Islet of Langerhans (tissue), 1 donor: ENCODE measurements at regions not wholly inside any gene's neighbourhood (a gene's known extent, or its start where the extent isn't known, plus 50 kb on each side); places are given as distances from the start of the nearest gene placed in this dataset.
"Not testable (repeated sequence)": the region's sequence is repeated elsewhere in the genome, so short reads cannot be mapped to it uniquely, and the experiment has no call there.

ENCODE experiments used
- FAIRE-seq: peaks from one replicate; lab custom pipeline; 2011; peaks lifted over from hg19 to GRCh38; lab: Jason Lieb, UNC

DNA sequence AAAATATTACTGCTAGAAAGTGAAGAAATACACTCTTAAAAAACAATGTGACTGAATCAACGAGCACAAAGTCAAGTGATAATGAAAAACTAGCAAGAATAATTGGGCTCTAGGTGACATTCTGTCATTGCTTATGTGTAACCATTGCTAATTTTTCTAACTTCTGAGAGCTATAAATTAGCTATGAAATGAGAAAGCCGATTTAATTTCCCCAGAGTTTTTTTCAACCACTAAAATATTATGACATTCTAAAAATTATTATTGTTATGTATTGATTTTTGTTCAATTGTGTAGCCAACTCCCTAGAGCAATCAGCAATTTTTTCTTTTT, 458.6 kb upstream of the ATXN8OS start:
- FAIRE-seq = no peak

DNA sequence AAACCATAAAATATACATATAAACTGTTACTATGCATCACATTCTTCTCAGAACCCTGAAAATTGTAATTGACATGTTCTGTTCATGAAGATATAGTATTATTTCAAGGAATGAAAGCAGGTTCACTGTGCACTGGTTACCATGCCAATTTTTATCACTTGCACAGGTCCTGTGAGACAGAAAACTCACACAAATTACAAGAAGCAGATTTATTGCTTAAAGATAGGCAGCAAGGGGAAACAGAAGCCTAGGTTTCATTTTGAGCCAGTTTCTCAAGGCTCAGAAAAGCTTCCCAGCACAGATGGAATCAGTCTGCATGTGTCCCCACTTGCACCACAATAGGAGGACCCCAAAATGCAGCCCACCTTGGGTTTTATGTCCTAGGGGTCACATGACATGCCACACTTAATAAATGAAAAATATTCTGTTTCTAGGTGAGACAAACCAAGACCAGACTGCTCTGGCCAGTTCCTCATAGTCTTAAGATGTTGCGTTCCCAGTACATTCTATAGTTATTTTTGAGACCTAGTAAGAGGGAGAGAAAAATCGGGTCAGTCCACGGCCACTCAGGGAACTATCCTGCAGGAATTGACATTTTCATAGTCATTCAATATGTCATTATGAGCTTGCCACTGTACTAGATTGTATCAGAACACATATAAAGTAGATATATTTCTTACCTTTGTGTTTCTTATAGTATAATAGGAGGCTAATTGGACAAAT, 459.1 kb upstream of the ATXN8OS start:
- FAIRE-seq = no peak

DNA sequence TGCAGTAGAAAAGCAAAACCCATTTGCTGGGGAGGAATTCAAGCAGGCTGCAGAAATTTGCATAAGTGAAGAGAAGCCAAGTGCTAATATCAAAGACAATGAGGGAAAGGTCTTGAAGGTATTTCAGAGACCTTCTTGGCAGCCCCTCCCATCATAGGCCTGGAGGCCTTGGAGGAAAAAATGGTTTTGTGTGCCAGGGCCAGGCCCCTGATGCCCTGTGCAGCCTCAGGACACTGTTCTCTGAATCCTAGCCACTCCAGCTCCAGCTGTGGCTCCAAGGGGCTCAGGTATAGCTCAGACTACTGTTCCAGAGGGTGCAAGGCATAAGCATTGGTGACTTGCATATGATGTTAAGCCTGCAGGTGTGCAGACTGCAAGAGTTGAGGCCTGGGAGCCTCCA, 463.2 kb upstream of the ATXN8OS start:
- FAIRE-seq = no peak

DNA sequence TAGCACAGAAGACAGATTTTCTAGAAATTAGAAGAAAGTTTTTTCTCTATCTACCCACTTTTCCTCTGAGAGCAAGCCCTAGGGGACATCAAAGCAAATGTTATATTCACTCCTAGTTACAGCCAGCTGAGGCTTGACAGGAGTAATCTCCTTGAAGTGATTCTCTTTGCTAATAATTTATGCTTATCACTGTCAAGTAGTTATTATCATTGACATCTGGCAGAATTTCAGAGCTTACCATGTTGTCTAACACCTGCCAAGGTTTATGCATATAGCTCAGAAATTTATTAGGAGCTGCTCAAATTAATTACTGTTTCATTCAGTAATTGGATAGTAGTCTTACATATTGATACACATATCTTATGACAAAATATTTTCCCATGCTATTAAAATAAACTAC, 465.9 kb upstream of the ATXN8OS start:
- FAIRE-seq = no peak

DNA sequence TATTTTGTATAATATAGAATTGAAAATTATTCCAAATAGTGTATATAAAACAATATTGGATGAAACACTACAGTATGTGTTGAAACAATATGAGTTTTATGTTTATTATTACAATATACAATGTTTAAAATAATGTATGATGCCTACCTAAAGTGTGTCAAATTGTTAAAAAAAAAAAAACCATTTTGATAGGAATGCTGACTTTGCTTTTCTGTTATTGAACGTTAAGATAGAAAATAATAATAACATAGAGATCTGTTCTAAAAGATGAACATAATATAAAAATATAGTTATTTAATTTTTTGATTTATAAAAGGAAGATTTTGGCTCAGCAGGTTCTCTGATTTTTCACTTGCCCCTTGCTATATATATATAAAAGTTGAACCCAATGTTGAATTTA, 474.6 kb upstream of the ATXN8OS start:
- no peak for FAIRE-seq

DNA sequence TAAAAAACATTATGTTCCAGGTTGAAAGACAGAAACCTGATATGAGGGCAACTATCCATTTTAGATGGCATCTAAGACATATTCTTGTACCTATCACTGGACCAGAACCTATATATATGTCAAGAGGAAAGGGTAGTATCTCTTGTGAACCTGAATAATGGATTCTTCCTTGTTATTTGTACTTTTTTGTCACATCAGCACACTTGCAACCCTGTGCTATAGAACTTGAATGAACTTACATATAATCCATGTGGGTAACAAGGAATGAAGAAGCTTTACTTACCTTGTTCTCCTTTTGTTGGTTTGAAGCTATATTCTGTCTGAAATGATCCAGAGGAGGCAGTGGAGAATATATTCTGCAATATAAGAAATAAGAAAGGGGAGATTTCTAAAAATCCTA, 483.7 kb upstream of the ATXN8OS start:
- FAIRE-seq = no peak

DNA sequence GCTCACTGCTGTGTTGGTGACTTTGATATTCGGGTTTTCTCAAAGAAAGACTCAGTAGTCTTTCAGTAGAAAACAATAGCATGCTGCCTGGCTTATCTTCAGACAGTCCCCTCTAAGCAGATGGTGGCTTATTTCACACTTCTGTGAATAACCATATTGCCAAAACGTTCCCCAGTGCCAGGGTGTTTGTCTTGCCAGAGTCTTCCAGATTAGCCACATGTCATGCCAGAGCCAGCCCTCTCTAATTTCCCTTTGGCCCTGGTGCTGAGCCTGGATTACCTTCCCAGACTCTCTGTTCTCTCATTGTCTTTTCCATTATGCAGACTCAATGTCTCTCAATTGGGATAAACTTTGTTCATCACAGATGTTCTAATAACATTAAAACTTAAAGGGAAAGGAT, 488.0 kb upstream of the ATXN8OS start:
- FAIRE-seq = no peak

DNA sequence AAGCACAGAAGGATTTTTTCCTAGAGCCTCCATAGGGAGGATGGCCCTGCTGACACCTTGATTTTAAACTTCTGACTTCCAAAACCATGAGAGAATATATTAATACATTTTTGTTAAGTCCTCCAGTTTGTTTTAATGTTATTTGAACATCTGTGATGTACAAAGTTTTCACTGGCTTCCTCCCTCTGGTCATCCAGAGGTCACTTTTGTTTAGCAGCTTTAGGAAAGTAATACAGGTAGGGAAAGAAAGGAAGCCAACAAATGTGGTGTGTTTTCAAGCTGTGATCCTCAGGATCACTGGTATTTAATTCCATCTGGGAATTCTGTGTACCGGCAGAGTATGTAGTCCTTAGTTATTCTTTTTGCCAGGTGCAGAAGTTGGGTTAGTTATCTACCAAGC, 488.8 kb upstream of the ATXN8OS start:
- FAIRE-seq = no peak

DNA sequence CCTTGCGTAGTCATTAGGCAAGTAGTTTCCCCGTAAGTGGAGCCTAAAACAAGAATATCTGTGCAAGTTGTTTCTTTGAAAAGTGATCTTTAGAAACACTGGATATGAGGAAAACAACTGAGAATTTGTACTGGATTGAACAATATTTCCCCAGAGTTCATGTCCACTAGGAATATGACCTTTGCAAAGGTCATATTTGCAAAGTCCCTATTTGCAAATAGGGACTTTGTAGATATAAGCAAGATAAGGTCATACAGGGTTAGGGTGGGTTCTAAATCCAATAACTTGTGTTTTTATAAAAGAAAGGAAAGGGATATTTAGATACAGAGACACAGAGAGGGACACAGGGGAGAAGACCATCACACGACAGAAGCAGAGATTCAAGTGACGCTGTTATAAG, 489.2 kb upstream of the ATXN8OS start:
- no peak for FAIRE-seq

DNA sequence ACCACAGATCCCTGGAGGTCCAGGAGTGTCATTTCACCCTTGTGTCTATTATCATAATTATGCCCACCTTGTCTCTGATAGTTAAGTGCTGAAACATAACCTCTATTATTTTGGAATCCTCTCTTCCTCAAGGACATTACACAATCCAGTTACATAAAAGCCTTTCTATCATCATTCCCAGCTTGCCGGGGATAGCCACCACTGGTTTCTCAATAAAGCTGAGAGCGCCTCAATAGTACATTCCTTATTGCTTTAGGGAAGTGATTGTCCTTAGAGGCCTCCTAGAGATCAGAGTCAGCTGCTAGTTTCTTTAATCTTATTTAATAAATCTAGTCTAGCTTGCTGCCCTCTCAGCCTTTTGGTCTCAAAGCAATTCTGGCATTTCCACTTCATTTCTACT, 490.0 kb upstream of the ATXN8OS start:
- no peak for FAIRE-seq

DNA sequence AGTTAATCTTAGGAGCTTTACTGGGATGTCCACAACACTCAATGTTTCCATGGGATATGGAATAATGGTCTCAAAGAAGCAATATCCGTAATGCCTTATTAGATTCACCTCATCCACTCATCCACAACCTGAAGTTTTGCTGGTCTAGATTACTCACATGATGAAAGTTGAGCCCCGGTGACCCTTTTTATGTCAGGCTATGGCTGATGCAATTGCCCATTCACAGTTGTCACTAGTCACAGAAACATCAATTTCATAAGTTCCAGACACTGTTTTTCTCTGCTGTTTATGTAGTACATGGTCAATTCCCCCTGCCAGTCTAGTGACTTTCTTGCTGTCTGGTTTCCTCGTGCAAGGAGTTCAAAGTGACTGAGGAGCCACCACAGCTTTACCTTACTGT, 491.2 kb upstream of the ATXN8OS start:
- no peak for FAIRE-seq

DNA sequence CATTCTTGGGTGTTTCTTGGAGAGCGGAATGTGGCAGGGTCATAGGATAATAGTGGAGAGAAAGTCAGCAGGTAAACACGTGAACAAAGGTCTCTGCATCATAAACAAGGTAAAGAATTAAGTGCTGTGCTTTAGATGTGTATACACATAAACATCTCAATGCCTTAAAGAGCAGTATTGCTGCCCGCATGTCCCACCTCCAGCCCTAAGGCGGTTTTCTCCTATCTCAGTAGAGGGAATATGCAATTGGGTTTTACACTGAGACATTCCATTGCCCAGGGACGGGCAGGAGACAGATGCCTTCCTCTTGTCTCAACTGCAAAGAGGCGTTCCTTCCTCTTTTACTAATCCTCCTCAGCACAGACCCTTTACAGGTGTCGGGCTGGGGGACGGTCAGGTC, 492.6 kb upstream of the ATXN8OS start:
- FAIRE-seq = not testable (repeated sequence)

DNA sequence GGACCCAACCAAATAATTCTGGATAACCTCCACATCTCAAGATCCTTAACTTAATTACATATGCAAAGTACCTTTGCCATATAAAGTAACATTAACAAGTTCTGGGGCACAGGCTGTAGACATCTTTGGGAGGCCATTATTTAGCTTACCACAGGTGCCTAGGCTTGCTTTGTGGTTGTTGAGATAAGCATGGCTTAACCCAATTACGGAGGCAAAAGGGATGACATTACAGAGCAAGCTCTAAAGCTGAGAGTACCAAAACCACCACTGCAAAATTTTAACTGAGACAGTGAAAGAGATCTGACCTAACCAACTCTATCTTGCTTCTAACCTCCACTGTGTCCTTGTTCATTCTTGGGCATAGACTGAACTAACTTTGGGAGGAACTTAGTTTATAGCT, 502.9 kb upstream of the ATXN8OS start:
- no peak for FAIRE-seq

DNA sequence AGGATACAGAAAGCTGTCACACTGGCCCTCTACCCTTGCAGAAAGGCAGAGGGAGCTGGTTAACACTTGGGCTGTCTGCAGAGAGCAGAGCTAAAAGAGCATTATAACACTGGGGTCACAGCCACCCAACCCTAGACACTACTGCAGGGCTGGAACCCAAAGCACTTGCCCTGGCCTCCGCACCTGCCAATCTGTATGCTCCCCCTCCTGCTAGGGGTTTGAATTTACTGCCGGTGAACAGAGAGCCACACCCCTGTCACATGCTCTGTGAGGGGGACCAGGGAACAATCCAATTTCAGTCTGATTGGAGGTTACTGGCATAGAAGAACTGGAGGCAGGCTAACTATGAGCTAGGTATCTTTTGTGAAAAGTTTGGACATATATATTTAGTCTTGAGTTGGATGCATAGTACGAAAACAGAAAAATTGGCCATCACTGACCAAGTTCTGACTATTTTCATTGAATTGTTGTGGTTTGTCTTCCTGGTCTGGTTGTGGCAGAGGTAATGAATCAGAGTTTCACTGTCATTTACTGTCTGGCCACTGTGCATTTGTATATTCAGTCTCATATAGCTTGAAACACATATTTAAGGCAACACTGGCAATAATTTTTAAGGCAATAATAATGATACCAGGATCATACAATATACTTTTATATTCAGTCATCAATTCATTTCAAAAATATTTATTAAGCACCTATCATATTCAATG, 504.3 kb upstream of the ATXN8OS start:
- FAIRE-seq = no peak

DNA sequence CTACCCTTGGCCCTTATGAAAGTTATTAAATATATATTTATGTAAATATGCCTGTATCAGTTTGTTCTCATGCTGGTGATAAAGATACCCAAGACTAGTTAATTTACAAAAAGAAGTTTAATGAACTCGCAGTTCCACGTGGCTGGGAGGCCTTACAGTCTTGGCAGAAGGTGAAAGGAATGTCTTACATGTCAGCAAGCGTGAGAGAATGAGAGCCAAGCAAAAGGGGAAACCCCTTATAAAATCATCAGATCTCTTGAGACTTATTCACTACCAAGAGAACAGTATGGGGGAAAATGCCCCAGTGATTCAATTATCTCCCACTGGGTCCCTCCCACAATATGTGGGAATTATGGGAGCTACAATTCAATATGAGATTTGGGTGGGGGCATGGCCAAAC, 506.0 kb upstream of the ATXN8OS start:
- FAIRE-seq = no peak

DNA sequence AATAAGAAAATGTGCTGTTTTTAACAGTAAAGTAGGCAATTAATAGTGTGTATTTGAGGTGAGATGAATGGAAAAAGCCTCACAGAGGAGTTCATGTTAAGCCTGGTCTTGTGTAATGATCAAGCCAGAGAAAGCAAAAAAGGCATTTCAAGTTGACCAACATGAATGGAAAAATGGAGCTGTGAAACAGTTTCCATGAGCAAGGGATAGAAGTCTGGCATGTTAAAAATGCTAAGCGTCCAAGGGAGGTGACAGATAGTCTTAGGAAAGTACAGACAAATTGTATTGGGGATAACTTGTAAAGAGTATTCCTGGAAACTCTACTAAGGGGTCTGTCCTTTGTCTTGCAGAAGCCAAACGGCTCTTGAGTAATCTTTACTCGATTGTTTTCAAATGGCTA, 506.8 kb upstream of the ATXN8OS start:
- no peak for FAIRE-seq

DNA sequence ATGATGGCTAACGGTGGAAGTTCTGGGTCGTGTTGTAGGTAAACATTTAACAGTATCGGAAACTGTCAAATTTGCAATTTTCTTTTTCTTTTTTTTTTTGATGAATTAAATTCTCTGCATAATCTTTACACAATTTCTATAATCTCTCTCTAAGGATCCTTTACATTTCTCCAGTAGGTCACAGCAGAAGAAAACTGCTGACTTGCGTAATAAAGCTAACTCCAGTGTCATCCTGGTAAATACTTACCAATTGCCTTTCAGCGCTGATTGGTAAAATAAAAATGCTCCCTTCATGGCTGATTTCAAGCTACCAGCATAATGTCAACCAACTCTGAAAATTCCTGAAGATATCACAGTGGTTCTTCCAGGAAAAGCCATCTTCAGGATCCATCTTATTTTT, 510.5 kb upstream of the ATXN8OS start:
- no peak for FAIRE-seq

DNA sequence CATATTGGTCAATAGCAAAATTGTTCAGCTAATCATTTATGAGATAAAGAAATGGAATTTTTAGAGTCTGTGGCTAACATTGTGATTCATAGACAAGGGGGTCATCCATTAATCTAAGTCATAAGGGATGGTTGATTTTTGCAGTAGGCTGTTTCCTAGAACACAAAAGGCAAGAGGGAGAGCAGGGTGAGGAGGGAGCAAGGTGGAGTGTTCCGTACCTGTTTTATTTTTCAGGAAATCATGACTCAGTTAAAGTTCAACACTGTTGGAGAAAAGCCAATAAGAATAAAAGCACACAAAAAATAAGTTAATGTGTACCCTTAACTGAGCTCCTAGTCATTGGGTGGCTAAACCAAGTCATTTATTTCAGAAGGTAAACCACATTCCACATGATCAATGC, 512.4 kb upstream of the ATXN8OS start:
- FAIRE-seq = no peak

DNA sequence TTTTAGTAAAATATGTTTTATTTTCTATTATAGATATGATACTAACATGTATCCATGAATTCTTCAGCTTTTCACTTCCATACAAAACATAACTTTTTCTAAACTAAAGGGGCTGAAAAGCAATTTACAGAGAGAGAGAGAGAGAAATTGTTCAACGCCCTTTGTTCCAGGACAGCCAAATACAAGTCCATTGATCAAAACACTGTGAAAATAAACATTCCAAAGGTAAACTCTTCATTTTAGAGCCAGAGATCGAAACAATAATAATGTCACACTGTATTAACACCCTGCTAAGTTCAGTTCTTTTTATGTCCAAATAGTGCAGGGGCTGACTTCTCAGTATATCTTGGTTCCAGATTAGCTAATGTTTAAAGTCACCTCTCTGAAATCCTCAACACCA, 516.2 kb upstream of the ATXN8OS start:
- FAIRE-seq = no peak

DNA sequence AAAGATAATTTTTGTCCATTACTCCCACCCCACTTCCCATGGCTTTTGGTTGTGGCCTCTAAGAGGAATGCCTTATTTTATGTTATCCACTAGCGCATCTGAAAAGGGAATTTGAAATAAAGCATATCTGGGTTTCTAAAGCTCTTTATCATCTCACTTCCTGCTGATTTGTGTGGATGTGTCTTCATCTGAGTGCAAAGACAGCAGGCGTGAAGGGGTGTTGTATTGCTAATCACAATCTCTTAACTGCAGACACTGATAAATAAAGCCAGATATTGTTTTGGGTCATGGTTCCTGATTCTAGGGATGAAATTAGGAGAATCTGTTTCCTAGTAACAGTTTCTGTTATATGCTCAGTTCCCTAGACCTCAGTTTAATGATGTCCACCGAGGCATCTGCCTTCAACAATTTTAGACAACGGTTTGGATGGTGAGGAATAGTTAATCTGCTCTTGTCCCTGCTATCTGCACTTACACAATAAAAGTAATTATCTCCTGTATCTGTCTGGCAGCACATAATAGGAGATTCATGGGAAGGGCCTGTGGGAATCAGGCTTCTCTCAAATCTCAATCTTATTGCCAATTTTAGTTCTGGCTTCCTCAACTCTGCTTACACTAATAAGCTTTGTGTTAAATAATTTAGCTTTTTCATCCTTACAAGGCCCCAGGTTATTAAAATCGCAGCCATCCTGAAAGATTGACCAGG, 517.9 kb upstream of the ATXN8OS start:
- FAIRE-seq = no peak

DNA sequence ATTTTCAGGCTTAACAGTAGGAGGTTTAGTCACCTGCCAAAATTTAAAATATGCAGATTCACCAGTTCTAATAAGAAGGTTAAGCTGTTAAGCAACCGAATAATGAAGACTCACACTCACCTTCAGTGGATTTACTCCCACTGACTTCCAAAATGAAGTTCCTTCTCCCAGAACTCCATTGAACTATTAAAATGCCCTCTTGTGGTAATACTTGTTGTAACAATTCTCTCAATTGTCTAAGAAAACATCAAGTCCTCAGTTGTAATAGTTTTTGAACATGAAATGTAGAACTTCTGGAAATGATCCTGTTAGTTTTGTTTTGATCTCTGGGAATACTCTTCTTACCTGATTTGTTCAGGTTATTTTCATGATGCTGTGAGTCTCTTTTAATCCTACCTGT, 522.0 kb upstream of the ATXN8OS start:
- no peak for FAIRE-seq

DNA sequence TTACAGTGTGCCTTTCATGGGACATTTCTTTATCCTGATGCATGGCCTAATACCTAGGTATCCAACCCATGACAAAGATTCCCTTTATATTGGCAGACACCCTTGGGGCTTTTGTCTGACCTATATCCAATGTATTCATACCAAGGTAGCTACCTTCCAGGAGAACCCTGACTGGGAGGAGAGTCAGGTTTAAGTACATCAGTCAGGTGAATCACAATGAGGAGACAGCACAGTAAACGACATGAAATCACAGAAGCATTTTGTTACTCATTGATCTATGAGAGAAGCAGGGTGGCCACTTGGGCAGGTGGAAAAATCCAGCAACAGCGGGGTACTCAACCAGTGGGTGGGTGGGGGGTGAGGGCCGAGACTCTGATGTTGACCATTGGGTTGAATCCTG, 527.4 kb upstream of the ATXN8OS start:
- FAIRE-seq = no peak

DNA sequence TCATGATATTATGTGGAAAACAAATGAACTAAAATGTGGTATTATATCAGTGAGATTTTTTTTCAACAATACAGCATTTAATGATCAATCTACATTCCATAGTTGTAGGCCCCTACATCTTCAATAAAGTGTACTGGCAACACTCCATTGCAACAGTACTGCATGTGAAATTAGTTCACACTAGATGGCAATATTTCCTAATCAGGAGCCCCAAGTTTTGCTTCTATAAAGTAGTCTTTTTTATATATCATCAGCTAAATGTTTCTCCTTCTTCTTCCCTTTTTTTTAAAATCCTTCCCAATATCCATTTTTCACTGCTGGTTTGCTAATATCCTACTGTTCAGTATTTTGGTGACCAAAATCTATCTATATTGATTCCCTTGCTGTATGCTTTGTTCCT, 528.3 kb upstream of the ATXN8OS start:
- peak; percentile 91 for FAIRE-seq
